ENCODE measurements at regions not wholly inside any gene's neighbourhood (a gene's known extent, or its start where the extent isn't known, plus 50 kb on each side); places are given as distances from the start of the nearest gene placed in this dataset.

DNA sequence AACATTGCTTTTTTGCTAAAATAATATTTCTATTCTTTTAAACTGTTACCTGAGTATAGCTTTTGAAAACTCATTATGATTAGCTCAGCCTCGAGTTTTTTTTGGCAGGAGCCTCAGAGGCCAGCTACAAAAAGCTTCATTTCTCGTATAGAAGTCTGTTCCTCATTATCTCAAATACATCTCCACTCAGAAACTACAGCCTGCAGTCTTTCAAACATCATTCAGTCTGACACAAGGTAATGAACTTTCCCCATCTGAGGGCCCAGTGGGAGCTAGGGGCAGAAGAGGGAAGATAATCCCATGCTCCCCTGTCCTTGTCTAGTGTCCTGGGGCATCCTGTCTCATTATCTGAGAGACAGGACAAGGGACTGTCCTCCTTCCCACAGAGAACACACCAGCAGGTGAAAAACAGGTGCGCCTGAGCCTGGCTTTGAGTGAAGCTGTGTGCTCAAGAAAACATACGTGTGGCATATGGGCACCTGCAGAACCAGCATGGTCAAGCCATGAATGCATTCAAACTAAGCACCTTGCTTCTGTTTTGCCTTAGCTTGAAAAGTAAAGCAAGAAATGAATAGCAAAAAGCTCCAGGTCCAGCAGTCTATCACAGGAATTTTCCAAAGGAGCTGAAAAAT, 247.5 kb downstream of the MREG start:
- DNase-seq: no peak

DNA sequence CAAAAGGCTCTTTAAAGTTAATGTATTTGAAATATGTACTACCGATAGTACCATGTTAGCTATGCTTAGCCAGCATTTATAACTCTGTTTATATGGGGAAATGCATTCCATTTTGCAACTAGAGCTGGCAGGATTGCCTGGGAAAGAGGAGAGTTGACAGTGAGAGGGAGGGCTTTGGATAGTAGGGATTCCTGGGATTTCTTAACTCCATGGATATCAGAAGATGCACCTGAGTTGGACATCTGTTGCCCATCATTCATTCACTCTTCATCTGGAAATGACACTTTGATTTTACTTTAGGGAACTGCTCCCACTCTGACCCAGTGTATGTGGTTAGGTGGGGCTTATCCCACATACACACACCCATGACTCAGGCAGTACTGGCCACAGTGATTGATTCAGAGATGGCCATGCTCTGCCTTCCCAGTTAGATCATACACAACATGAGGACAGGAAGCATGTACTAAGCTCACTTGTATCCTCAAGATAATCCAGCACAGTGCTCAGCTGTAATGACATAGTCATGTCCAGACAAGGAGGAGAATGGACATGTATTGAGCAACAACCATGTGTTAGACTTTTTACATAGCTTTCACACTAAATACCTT, 248.8 kb downstream of the MREG start:
- peak; percentile 37 for DNase-seq

DNA sequence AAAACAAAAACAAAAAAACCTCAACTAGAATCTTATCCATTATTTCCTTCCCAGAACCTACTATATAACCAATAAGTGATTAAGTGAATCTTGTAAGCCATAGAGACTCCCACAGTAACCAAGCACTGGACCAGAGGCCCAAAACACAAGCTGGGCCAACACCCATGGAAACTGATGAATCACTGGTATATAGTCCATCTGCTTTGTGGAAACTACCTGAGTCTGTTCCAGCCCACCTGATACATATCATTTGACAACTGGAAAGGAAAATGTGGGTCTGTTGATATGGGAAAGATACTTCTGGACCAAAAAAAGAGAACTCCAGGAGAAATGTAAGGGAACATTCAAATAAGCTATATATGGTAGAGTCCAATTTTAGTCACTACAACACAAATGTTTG, 252.8 kb downstream of the MREG start:
- peak; percentile 39 for DNase-seq

DNA sequence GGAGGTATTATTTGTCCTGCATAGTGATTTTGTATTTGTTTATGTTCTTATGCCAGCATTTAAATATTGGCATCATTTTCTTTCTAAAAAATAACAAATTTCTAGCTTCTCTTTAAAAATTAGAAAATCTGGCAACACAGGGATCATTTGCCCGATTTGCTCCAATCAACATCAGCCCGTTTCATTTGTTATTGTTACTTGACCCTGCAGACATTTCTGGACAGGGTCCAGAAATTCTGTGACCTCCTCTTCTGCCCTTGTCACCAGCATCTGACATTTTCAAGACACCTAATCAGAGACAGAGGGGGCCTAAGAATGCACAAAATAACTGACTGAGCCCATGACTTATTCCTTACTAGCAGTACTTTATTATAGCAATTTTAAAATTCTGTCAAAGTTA, 253.3 kb downstream of the MREG start:
- no peak for DNase-seq

DNA sequence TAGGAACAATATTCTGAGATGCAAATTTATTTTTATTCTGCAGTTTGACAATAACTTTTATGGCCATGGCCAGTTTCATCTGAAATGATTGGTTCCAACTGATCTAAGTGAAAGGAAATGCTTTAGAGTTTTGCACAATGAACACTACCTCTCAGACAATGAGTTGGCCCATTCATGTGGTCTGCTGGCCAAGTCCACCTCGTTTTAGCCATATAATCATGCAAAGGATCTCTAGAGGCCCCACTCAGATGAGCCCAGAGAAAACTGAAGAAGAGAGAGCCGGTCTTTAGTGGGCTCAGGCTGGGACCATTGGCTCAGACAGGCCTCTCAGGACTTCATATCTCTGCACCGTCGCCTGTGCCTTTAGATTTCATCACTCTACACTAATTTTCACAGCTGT, 254.7 kb downstream of the MREG start:
- DNase-seq: peak; percentile 96

DNA sequence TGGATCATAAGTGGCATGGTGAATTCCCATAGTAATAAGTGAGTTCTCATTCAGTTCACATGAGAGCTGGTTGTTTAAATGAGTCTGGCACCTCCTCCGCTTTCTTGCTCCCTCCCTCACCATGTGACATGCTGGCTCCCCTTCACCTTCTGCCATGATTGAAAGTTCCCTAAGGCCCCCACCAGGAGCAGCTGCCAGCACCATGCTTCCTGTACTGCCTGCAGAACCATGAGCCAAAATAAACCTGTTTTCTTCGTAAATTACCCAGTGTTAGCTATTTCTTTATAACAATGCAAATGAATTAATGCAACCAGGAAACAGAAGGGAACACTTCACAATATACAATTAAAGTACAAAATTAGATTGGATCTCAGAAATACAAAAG, 257.0 kb downstream of the MREG start:
- DNase-seq: peak; percentile 94

DNA sequence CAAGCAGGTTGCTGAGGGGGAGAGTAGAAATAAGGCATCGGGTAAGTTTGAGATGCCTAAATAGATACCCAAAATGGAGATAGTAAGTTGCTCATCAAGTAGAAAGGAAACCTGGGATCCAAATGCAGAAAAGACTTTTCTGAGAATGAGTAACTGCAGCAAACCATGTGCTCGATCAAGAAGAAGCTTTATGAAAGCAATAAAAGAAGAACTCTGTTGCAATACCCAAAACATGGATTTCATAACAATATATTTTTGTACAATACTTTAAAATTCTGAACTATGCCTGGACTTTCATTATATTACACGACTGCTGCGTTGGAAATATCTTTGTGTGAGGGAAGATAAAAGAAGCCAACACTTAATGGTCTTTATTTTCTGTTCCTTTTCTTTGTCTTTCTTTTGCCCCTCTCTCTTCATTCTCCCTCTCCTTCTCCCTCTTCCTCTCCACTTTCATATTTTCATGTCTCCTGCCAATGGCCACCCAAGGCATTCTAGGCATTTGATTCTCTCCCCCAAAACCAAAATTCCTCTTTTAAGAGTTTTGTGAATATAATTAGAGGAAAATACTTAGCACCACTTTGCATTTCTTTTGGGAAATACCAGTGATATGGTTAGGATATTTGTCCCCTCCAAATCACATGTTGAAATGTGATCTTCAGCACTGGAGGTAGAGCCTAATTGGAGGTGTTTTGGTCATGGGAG, 257.6 kb downstream of the MREG start:
- no peak for DNase-seq

DNA sequence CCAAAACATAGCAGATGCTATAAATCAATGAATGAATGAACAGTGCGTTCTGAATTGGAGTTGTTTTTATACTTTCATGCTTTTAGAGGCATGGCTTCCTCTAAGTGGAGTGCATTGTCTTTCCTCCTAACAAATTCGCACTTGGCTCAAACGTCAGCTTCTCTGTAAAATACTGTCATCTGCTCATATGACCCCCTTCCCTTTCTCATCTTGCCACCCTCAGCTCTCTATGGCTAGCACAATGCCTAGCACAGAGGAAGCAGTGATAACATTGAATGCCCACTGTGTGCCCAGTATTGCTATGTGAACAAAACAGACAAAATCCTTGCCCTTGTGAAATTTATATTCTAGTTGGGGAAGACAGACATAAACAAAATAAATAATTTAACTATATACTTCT, 258.8 kb downstream of the MREG start:
- no peak for DNase-seq

DNA sequence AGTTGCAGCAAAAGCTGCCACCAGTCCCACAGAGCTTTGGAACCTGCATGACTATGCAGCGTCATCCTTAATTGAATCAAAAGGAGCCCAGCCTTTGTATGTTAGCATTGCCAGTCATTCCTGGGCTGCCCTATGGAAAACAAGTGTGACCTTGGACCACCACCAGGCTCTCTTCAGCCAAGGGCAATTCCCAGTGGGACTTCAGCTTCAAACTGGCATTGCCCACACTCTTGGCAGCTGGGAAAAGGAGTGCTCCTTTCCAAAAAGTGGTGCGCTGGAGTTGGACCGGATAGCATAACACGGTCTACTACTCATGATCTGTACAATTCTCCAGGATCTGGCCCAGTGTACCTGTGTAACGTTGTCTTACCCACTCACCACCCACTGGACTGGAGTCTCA, 259.5 kb downstream of the MREG start:
- no peak for DNase-seq

DNA sequence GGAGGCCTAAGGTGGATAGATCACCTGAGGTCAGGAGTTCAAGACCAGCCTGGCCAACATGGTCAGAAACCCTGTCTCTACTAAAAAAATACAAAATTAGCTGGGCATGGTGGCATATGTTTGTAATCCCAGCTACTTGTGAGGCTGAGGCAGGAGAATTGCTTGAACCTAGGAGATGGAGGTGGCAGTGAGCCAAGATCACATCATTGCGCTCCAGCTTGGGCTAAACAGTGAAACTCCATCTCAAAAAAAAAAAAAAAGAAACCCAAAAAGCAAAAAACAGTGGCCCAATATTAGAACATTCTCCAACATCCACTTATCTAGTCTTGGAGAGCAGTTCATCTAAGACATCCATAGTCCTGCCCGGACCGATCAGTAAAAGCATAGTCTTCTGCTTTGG, 260.4 kb downstream of the MREG start:
- DNase-seq: no peak

DNA sequence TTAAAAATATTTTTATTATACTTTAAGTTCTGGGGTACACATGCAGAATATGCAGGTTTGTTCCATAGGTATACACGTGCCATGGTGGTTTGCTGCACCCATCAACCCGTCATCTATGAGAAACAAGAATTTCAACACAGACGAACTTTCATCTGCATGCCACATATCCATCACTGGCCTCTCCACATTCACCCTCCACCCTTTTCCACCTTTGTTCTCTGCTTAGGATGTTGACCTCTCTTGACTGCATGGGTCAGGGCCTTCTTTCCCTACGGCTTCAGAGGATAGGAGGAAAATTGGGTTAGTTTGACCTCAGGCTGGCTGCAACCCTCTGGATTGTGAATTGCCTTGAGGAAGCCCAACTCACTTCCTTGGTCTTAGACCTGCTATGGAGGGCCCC, 260.9 kb downstream of the MREG start:
- no peak for DNase-seq

DNA sequence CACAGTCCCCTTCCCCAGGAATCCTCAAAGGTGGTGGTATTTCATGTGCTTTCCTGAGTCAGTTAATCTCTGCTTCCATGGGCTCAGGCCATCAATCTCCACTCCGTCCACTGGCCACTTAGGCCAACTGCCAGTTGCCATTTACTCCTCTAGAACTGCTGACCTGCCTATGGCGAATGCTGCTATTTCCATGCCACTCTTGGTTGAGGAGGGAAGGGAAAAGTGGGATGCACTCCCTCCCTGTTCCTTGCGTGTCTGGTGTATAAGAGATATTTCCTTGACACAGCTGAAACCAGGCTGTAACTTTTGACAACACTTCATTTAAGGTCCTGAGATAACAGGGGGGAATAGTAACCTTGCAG, 261.5 kb downstream of the MREG start:
- DNase-seq: no peak

DNA sequence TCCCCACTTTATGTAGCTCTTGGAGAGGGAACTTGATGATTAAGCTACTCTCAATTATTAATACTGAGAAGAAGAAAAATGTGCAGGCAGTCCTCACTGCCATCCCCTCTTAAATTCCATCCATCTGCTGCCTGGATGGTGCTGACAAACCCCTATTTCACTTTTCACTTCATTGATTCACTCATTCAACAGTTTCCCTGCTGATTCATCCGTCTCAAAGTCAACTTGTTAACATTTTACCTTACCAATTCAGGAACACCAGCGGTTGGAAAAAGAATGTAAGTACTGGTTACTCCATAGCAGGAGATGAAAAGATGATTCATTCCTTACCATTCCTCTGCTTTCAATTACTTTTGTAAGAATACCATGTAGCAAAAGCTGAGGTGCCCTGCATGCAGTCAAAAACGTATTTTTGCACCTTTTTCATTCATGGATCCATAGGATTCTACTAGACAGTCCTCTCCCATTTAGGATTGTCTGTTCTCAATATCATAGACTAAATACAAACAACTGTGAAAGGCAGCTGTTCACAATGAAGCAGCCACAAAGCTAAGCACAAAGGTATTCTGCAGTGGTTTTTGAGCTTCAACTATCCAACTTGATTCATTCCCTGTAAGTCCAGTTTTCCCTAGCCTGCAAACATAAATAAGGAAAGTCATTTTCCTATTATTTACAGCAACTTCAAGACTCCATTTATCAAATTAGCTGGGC, 262.0 kb downstream of the MREG start:
- no peak for DNase-seq

DNA sequence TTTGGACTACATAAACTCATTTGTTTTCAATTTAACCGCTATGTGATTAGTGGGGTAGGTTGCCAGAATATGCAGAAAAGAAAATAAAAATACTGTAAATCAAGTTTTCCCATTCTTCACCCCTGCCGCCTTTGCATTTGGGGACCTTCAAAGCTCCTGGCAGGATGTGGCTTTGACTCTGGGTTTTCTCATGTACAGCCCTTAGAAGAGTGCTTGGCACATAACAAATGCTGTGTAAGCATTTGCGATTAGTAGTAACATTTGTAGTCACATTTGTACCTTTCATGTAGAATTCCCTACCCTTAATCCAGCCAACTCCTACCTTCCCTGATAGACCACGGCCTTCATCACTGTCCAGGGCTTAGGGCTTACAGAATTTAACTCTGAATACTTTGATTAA, 262.6 kb downstream of the MREG start:
- no peak for DNase-seq

DNA sequence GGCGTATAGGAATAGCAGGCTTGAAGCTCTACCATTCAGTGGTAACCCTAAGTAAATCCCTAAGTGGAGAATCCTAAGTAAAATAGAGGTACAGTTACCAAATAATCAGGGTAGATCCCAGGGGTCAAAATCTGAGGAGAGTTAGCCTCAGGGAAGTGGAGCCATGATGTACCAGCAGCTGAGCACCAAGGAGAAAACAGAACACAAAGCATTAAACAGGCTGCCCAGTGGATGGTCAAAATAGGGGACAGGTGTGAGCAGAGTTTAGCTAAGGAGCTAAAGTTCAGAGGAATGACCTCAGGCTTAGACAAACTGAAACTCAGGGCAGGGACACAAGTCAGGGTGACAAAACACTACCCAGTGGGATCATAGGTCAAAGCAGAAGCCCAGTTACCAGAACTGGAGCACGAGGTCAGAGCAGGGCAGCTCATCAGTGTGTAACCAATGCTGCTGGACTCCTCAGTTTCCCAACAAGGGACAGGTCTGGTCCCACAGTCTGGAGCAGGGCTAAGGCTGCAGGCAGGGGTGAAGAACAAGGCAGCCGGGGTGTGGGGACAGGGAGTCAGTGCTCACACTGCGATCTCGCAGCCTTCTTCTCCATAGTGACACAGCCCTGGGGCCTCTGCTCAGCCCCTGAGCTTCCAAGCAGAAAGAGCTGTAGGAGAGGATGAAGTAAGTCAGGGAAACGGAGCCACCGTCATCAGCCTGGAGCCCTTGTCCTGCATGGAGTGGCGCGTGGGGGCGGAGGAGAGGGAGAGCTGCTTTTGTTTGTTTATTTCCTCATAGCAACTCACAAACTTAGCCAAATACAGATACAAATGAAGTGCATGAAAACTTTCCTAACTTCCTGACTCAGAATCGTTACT, 264.0 kb downstream of the MREG start:
- DNase-seq: no peak

DNA sequence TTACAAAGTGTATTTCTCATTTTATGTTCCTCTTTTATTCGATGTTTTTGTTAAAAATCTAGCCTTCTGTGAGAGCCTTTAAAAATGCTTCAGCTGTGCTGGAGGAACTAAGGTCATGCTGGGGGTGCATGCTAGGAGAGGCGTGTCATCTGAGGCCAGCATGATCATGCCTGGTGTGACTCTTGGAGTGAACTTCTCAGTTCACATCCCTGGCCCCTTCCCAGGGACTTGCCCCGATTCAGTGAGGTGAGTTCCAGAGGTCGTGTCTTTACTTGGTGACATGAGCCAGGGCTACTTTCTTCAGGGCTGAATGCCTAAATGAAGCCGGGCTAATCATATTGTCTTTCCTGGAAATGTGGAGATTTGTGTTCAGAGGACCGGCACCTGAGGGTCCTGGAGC, 264.9 kb downstream of the MREG start:
- DNase-seq: no peak

DNA sequence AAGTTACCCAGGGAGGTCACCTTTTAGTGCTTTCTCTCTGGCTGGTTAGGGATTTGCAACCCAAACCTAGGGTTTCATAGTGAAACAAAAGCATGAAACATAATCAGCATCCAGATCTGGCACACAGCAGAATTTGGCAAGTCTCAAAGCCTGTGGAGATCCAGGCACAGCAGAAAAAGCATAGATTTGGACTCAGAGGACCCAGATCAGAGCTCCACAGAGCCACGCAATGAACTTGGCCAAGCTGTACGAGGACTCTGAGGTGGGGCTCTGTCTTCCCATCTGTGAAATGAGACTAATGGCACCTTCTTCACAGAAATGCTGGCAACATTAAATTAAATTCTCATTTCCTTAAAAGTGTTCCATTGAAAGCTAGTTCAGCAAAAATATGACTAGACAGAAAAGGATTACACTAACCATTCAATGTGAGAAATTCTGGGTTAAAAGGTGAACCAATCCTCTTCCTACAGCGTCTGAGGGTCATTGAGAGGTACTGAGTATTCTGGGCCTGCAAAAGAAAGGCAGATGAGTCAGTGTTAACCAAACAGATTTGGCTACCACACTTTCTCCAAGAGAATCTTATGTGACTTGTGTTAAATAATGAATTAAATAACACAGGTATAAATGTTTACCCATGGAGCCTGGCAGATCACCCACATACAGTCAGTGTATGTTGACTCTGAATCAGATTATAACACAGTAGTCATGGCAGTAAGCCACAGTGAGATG, 266.3 kb downstream of the MREG start:
- no peak for DNase-seq

DNA sequence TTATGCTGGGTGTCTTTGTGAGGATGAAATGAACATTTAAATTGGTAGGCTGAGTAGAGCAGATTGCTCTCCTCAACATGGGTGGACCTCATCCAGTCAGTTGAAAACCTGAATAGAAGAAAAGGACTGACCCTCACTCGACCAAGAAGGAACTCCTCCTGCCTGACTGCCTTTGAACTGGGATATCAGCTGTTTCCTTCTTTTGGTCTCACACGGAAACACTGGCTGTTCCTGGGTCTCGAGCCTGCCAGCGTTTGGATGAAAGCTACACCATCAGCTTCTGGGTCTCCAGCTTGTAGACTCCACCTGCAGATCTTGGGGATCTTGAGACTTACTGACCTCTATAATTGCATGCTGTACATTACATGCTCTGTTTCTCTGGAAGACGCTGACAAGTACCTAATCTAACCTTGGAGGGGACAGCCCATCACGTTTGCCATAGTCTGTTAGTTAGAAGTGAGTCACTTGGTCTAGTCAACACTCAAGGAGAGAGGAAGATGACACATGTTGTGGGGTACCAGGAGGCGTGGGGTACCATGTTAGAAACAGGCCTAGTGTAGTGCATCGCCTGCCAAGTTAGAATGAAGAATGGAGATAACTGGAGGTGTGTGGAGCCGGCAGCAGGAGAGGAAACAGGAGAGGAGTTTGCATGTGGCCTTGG, 267.0 kb downstream of the MREG start:
- DNase-seq: no peak

DNA sequence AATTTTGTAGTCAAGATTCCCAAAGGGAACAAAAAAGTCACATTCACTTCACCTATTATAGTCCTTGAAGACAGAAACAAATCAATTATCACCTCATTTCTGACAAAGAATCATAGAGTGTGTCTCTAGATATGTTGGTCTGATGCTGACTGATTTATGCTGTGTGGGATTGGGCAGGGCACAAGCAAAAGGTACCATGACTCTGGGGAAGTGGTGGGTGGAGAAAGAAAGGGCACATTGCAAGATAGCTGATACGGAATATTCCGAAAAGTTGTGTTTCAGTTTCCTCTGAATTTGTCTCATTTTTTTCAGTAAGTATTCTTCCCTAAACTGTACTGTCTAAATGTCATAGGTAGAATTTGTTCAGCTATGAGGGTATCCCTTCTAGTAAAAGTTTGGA, 268.0 kb downstream of the MREG start:
- DNase-seq: no peak

DNA sequence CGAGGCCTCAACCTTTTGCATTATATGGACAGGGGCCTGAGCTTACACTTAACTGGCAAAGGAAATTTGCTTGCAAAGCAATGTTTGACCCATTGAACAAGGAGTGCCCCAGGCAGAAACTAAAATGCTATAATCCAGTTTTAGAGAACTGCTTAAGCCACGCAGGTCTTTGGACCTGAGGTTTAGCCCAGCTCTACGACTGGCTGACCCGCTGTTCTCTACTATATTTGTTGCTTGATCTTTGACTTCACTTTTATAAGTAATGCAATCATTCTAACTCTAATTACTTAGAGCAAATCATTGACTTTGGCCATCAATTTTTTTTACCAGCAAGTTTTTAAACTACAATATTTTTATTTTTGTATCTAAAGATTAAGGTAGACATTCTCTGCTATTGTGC, 268.8 kb downstream of the MREG start:
- DNase-seq: no peak

DNA sequence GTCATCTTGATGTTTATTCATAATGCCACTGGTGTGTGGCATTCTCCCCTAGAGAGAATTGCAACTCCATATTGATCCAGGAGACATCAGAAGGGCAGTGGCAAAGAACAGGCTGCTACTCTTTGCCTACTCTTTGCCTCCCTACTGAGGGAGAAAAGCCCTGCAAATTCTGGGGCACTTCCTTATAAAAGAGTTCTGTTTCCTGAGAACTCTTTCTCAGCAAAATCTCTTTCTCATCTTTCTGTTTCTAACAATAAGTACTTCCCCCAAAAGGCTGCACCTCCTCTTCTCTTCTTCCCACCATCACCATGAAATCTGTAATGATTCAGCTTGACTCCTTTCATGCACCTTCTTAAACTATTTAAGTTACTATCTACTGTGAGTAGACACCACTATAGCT, 270.3 kb downstream of the MREG start:
- DNase-seq: no peak

DNA sequence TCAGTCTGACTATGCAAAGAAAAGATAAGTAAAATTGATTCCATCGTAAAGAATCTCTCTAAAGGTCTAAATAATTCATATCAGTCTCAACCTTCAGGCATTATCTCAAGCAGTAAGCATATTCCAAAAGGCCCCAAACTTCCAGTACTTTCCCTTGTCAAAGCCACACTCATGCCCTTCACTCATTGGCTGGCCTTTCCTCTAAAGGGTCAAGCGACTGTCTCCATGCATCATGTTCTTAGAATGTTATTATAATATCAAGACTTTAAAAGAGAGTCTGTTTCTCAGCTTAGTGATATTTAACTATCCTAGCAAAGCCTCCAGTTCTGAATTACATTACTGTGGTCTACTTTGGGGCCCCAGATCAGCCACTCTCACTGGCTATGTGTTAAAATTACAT, 271.3 kb downstream of the MREG start:
- DNase-seq: no peak
